Pancreas (tissue), 10 donors: ENCODE measurements at regions not wholly inside any gene's neighbourhood (a gene's known extent, or its start where the extent isn't known, plus 50 kb on each side); places are given as distances from the start of the nearest gene placed in this dataset.
"Not testable (repeated sequence)": the region's sequence is repeated elsewhere in the genome, so short reads cannot be mapped to it uniquely, and the experiment has no call there.

Experiments used
- ATAC-seq, 4 donors: fragments of 200-7000 bp; cut with Tn5 transposase; one replicate each; pipeline versions ENCODE4 v1.8.0 to v1.9.1; 2020; ENCODE audit warnings: mild to moderate bottlenecking in 4 of 4, moderate library complexity in 4 of 4
- DNase-seq, 6 donors: peaks; one replicate each; pipeline ENCODE4 v3.0.0-alpha.2; 2020
- FAIRE-seq: peaks from 2 replicates; lab custom pipeline; 2012; peaks lifted over from hg19 to GRCh38; lab: Jason Lieb, UNC
- H3K27ac ChIP-seq, 4 donors: fragments of 200-600 bp; sonication (generic); 1 replicate in 3 of 4; 2 replicates in 1 of 4; pipeline versions ENCODE4 v1.5.0 to v1.8.0; 2020
- H3K27me3 ChIP-seq, 4 donors: fragments of 200-600 bp; one replicate each; pipeline ENCODE4 v1.8.0; 2021
- H3K36me3 ChIP-seq, 3 donors: fragments of 200-600 bp; sonication (generic) in 1 of 3; one replicate each; pipeline versions ENCODE4 v1.5.0 to v1.8.0; 2020 to 2021
- H3K4me1 ChIP-seq, 3 donors: fragments of 200-600 bp; one replicate each; pipeline ENCODE4 v1.8.0; 2021
- H3K4me3 ChIP-seq, 4 donors: fragments of 200-600 bp; sonication (generic) in 2 of 4; one replicate each; pipeline versions ENCODE4 v1.5.0 to v1.8.0; 2020 to 2021
- H3K9me3 ChIP-seq, 4 donors: fragments of 200-600 bp; one replicate each; pipeline ENCODE4 v1.8.0; 2021
- CTCF ChIP-seq, 4 donors: fragments of 200-600 bp; sonication (generic) in 3 of 4; IDR thresholded peaks; one replicate each; pipeline versions ENCODE4 v1.5.0 to v1.8.0; 2021; ENCODE audit warnings: antibody characterized with exemption in 4 of 4
- WGBS, 2 donors: extraction: QIAGEN DNeasy Blood & Tissue Kit; methylation state at CpG; one replicate each; pipeline ENCODE4 v1.1.7; 2013; 5-methylcytosine and 5-hydroxymethylcytosine counted together
- intact Hi-C, 3 donors: fragments of 100-400 bp; cut with DNase I; formaldehyde crosslinking; loops; one replicate each; pipeline versions ENCODE4 v1.11.1 to v1.14.2; 2022
- donor health status: healthy with polysubstance abuse.
- donor health status: DM: no; HTN: no; CAD: no; lungs with moderate emphysema.
- donor health status: DM: no; HTN: no; CAD: no.
- donor health status: control.
- donor health status: control.
- donor health status: Bipolar disorder and iron deficiency.
- donor health status: DM: yes; HTN: yes; CAD: no.
- donor health status: DM: no; HTN: no; CAD: no.
- donor health status: DM: no; HTN: no; CAD: no.
- donor health status: DM: yes; HTN: yes; CAD: no.

GRCh38 chr2:236483102-236483501 is 86.5 kb upstream of the ACKR3 start:
- intact Hi-C loops: no loop called here
- no peak overlapping the region for H3K4me3 ChIP-seq
- no peak overlapping the region for H3K27ac ChIP-seq
- peaks cover 0 to 3% (median 0%) of the 10 kb centered on the region in 4 donors for H3K27me3 ChIP-seq
- H3K4me1 ChIP-seq: no peaks in the 10 kb centered on the region
- no peak for DNase-seq
- no peaks in the 10 kb centered on the region for H3K36me3 ChIP-seq
- no peak for TF ChIP-seq CTCF (IDR thresholded peaks at IDR 0.05)
- FAIRE-seq: no peak
- WGBS, 2 donors: 85 to 89% methylated on average over 1 of the region's 1 CpG
- H3K9me3 ChIP-seq: no peaks in the 10 kb centered on the region
- ATAC-seq: no peak

GRCh38 chr2:236485519-236485918 is 84.1 kb upstream of the ACKR3 start:
- no peak for ATAC-seq
- intact Hi-C loops: no loop called here
- no peak for DNase-seq
- FAIRE-seq: no peak
- Histone ChIP-seq H3K36me3 (no peaks in the 10 kb centered on the region), H3K4me3 (no peak overlapping the region), H3K9me3 (no peaks in the 10 kb centered on the region), H3K27ac (no peak overlapping the region), H3K27me3 (peaks cover 0 to 3% (median 0%) of the 10 kb centered on the region in 4 donors), H3K4me1 (no peaks in the 10 kb centered on the region)
- TF ChIP-seq CTCF (IDR thresholded peaks at IDR 0.05): no peak
- WGBS, 2 donors: 77% methylated on average over 2 of the region's 2 CpGs

GRCh38 chr2:236489083-236489482 is 80.5 kb upstream of the ACKR3 start:
- intact Hi-C loops, H3K27me3 ChIP-seq, H3K4me1 ChIP-seq, H3K9me3 ChIP-seq, FAIRE-seq, H3K36me3 ChIP-seq, H3K27ac ChIP-seq, ATAC-seq, H3K4me3 ChIP-seq, DNase-seq: not testable (repeated sequence)
- 70 to 78% methylated on average over 5 of the region's 5 CpGs for WGBS, 2 donors

- DNase-seq (no peak), FAIRE-seq (no peak), ATAC-seq (no peak)
- no peak for TF ChIP-seq CTCF (IDR thresholded peaks at IDR 0.05)
- H3K4me1 ChIP-seq: no peaks in the 10 kb centered on the region
- WGBS, 2 donors: 83 to 93% methylated on average over 3 of the region's 3 CpGs
- H3K27me3 ChIP-seq: no peaks in the 10 kb centered on the region
- no peaks in the 10 kb centered on the region for H3K36me3 ChIP-seq
- H3K9me3 ChIP-seq: no peaks in the 10 kb centered on the region
- H3K27ac ChIP-seq: no peak overlapping the region
- intact Hi-C loops: no loop called here
- no peak overlapping the region for H3K4me3 ChIP-seq
Measured at GRCh38 chr2:236489895-236490404, 79.7 kb upstream of the ACKR3 start.

- Histone ChIP-seq H3K4me3 (no peak overlapping the region), H3K36me3 (no peaks in the 10 kb centered on the region), H3K9me3 (no peaks in the 10 kb centered on the region), H3K27ac (no peak overlapping the region), H3K27me3 (no peaks in the 10 kb centered on the region), H3K4me1 (no peaks in the 10 kb centered on the region)
- no peak for ATAC-seq
- no peak for FAIRE-seq
- intact Hi-C loops: no loop called here
- WGBS, 2 donors: 78 to 82% methylated on average over 9 of the region's 9 CpGs
- TF ChIP-seq CTCF (IDR thresholded peaks at IDR 0.05): no peak
- no peak for DNase-seq
Measured at GRCh38 chr2:236496340-236496739, 73.3 kb upstream of the ACKR3 start.
